GM12878 (cell line): ENCODE measurements at regions not wholly inside any gene's neighbourhood (a gene's known extent, or its start where the extent isn't known, plus 50 kb on each side); places are given as distances from the start of the nearest gene placed in this dataset.

ENCODE experiments used
- ATAC-seq: fragments of 200-7000 bp; cut with Tn5 transposase; 3 replicates; pipeline ENCODE4 v1.9.1; 2020; ENCODE audit warnings: mild to moderate bottlenecking, moderate library complexity
- BruUV-seq: library from RNA; stranded (reverse); fragments of 400-500 nt; replicated peaks from 2 replicates; lab custom pipeline; 2021; lab: Mats Ljungman, UMichigan
- CTCF ChIA-PET: fragments of 300-600 bp; sonication (Branson Sonifier 250); formaldehyde crosslinking; extraction: SDS; loops from one replicate; lab custom pipeline; 2021; ENCODE audit warnings: inconsistent platforms; lab: Yijun Ruan, JAX
- POLR2A ChIA-PET: fragments of 350-600 bp; formaldehyde crosslinking; extraction: SDS; loops from one replicate; lab custom pipeline; 2021; ENCODE audit warnings: inconsistent platforms; lab: Charles Lee
- RAD21 ChIA-PET: fragments of 300-600 bp; sonication (Branson Sonifier 250); formaldehyde crosslinking; loops from one replicate; lab custom pipeline; 2023; ENCODE audit warnings: antibody characterized with exemption; ENCODE audit not compliant: unreplicated experiment; lab: Charles Lee
- SMC1A ChIA-PET: fragments of 300-600 bp; sonication (Branson Sonifier 250); formaldehyde crosslinking; loops from one replicate; lab custom pipeline; 2023; ENCODE audit not compliant: unreplicated experiment, uncharacterized antibody; lab: Charles Lee
- DNase-seq: peaks from one replicate; pipeline ENCODE4 v3.0.0-alpha.2; 2011; ENCODE audit warnings: low read depth, low spot score
- FAIRE-seq: peaks from 3 replicates; lab custom pipeline; 2011; peaks lifted over from hg19 to GRCh38; lab: Jason Lieb, UNC
- H2AFZ ChIP-seq: 2 replicates; pipeline ENCODE4 v1.6.0; 2011; ENCODE audit warnings: low read depth, low read length, control low read depth; ENCODE audit not compliant: control insufficient read depth
- H3K27ac ChIP-seq: 2 replicates; pipeline ENCODE4 v1.5.1; 2011; ENCODE audit warnings: control low read depth; ENCODE audit not compliant: control insufficient read depth, insufficient read depth
- H3K27me3 ChIP-seq, 2 experiments: replicated peaks in 1 of 2; 2 replicates each; pipeline versions ENCODE4 v1.6.0 to v1.6.1; 2011; ENCODE audit warnings: low read length in 1 of 2; ENCODE audit not compliant: control insufficient read depth in 2 of 2, insufficient read depth in 2 of 2
- H3K36me3 ChIP-seq, 2 experiments: 2 replicates each; pipeline ENCODE4 v1.5.1; 2011; ENCODE audit warnings: low read length in 1 of 2; ENCODE audit not compliant: control insufficient read depth in 2 of 2, insufficient read depth in 2 of 2
- H3K4me1 ChIP-seq: 2 replicates; pipeline ENCODE4 v1.6.1; 2011; ENCODE audit warnings: mild to moderate bottlenecking, low read length, moderate library complexity, mixed read lengths; ENCODE audit not compliant: control insufficient read depth, insufficient read depth
- H3K4me2 ChIP-seq: 2 replicates; pipeline ENCODE4 v1.6.0; 2011; ENCODE audit warnings: control low read depth; ENCODE audit not compliant: control insufficient read depth, insufficient read depth
- H3K4me3 ChIP-seq: fragments of 200-600 bp; sonication (generic); 2 replicates; pipeline ENCODE4 v1.5.1; 2016
- H3K79me2 ChIP-seq: 2 replicates; pipeline ENCODE4 v1.6.0; 2011; ENCODE audit warnings: low read length; ENCODE audit not compliant: control insufficient read depth, insufficient read depth
- H3K9ac ChIP-seq: 2 replicates; pipeline ENCODE4 v1.8.0; 2011; ENCODE audit warnings: low read length, control low read depth, mixed read lengths; ENCODE audit not compliant: control insufficient read depth, insufficient read depth
- H3K9me3 ChIP-seq: replicated peaks from 3 replicates; pipeline ENCODE4 v1.5.1; 2011; ENCODE audit warnings: mild to moderate bottlenecking, low read length; ENCODE audit not compliant: control insufficient read depth, insufficient read depth
- H4K20me1 ChIP-seq: 2 replicates; pipeline ENCODE4 v1.6.0; 2011; ENCODE audit not compliant: control insufficient read depth, insufficient read depth
- CREM ChIP-seq: IDR thresholded peaks from 2 replicates; pipeline ENCODE4 v1.6.1; 2014; ENCODE audit warnings: antibody characterized with exemption, low read depth
- IKZF1 ChIP-seq: fragments of 450-650 bp; conservative IDR thresholded peaks from 2 replicates; pipeline ENCODE4 v1.6.1; 2017; ENCODE audit warnings: antibody characterized with exemption, mild to moderate bottlenecking
- MTA2 ChIP-seq: fragments of 450-650 bp; IDR thresholded peaks from 2 replicates; pipeline ENCODE4 v1.6.1; 2016; ENCODE audit warnings: low read depth, mild to moderate bottlenecking, moderate library complexity
- MTA3 ChIP-seq: IDR thresholded peaks from 2 replicates; pipeline ENCODE4 v1.6.1; 2012; ENCODE audit warnings: low read length, inconsistent platforms, borderline replicate concordance
- MYB ChIP-seq: fragments of 150-350 bp; IDR thresholded peaks from 2 replicates; pipeline ENCODE4 v1.6.1; 2014; ENCODE audit warnings: mild to moderate bottlenecking, low read depth, low read length, borderline replicate concordance
- MYC ChIP-seq: IDR thresholded peaks from 2 replicates; pipeline ENCODE4 v1.6.1; 2011; ENCODE audit warnings: mild to moderate bottlenecking, low read length, moderate library complexity, inconsistent platforms; ENCODE audit not compliant: insufficient read depth, insufficient replicate concordance, insufficient read length, severe bottlenecking
- NFIC ChIP-seq: IDR thresholded peaks from 2 replicates; pipeline ENCODE4 v1.6.1; 2012; ENCODE audit warnings: low read depth, mild to moderate bottlenecking, inconsistent platforms, low read length, moderate library complexity
- NFYB ChIP-seq: IDR thresholded peaks from 2 replicates; pipeline ENCODE4 v1.6.1; 2011; ENCODE audit warnings: low read depth, mild to moderate bottlenecking, low read length, improper control_type of control experiment, moderate library complexity; ENCODE audit not compliant: insufficient read depth
- NR2C1 ChIP-seq: fragments of 450-650 bp; IDR thresholded peaks from 2 replicates; pipeline ENCODE4 v1.6.1; 2017; ENCODE audit warnings: antibody characterized with exemption, mild to moderate bottlenecking, moderate library complexity
- NR2F1 ChIP-seq: fragments of 450-650 bp; conservative IDR thresholded peaks from 2 replicates; pipeline ENCODE4 v1.6.1; 2017; ENCODE audit warnings: mild to moderate bottlenecking
- NRF1 ChIP-seq: conservative IDR thresholded peaks from 2 replicates; pipeline ENCODE4 v1.6.1; 2011; ENCODE audit warnings: mild to moderate bottlenecking, low read depth, low read length, improper control_type of control experiment
- PAX8 ChIP-seq: fragments of 450-650 bp; IDR thresholded peaks from 2 replicates; pipeline ENCODE4 v1.6.1; 2017; ENCODE audit warnings: mild to moderate bottlenecking, moderate library complexity
- RAD21 ChIP-seq: IDR thresholded peaks from 2 replicates; pipeline ENCODE4 v1.6.1; 2011; ENCODE audit warnings: mild to moderate bottlenecking, low read depth, low read length, moderate library complexity; ENCODE audit not compliant: insufficient read depth
- RBBP5 ChIP-seq: fragments of 200-600 bp; sonication (generic); conservative IDR thresholded peaks from 2 replicates; pipeline ENCODE4 v1.6.1; 2016
- SIX5 ChIP-seq: IDR thresholded peaks from 2 replicates; pipeline ENCODE4 v1.6.1; 2011; ENCODE audit warnings: mild to moderate bottlenecking, low read depth, low read length, moderate library complexity; ENCODE audit not compliant: severe bottlenecking
- SUPT20H ChIP-seq: IDR thresholded peaks from 2 replicates; pipeline ENCODE4 v1.6.1; 2011; ENCODE audit warnings: low read depth, mild to moderate bottlenecking, low read length, moderate library complexity, borderline replicate concordance; ENCODE audit not compliant: control insufficient read depth
- TARDBP ChIP-seq: IDR thresholded peaks from 2 replicates; pipeline ENCODE4 v1.6.1; 2016; ENCODE audit warnings: borderline replicate concordance
- TCF12 ChIP-seq: IDR thresholded peaks from 2 replicates; pipeline ENCODE4 v1.6.1; 2011; ENCODE audit warnings: low read depth, mild to moderate bottlenecking, low read length
- TCF3 ChIP-seq: IDR thresholded peaks from 2 replicates; pipeline ENCODE4 v1.6.1; 2012; ENCODE audit warnings: low read depth, mild to moderate bottlenecking, low read length, borderline replicate concordance; ENCODE audit not compliant: insufficient read depth
- USF2 ChIP-seq: IDR thresholded peaks from 2 replicates; pipeline ENCODE4 v1.6.1; 2011; ENCODE audit warnings: low read depth, low read length, improper control_type of control experiment, borderline replicate concordance
- ZBED1 ChIP-seq: IDR thresholded peaks from 2 replicates; pipeline ENCODE4 v1.6.1; 2016; ENCODE audit warnings: borderline replicate concordance
- ZNF207 ChIP-seq: fragments of 450-650 bp; IDR thresholded peaks from 2 replicates; pipeline ENCODE4 v1.6.1; 2014; ENCODE audit warnings: antibody characterized with exemption, mild to moderate bottlenecking, borderline replicate concordance
- WGBS: methylation state at CpG from one replicate; pipeline ENCODE4 v1.1.6; 2016; ENCODE audit warnings: low lambda C conversion rate; ENCODE audit not compliant: insufficient replicate concordance, insufficient coverage; ENCODE audit errors: missing lambda C conversion rate; 5-methylcytosine and 5-hydroxymethylcytosine counted together
- in situ Hi-C: fragments of 300-500 bp; cut with MboI; formaldehyde crosslinking; loops from 9 replicates; pipeline ENCODE4 v1.14.3; 2018; ENCODE audit warnings: mixed read lengths
- intact Hi-C: fragments of 100-400 bp; cut with micrococcal nuclease; formaldehyde crosslinking; loops from one replicate; pipeline ENCODE4 v1.14.2; 2022; ENCODE audit not compliant: unreplicated experiment

- DNase-seq (no peak), ATAC-seq (no peak)
- H2AFZ ChIP-seq = no peak overlapping the region
- no peak overlapping the region for H3K27ac ChIP-seq
- H4K20me1 ChIP-seq = no peaks in the 10 kb centered on the region
- WGBS = 27% methylated on average over 8 of the region's 8 CpGs
- POLR2A ChIA-PET = no interaction called here
- H3K9me3 ChIP-seq = no peaks in the 10 kb centered on the region
- no peak overlapping the region for H3K4me2 ChIP-seq
- TF ChIP-seq MYB (no peak), IKZF1 (no peak), PAX8 (no peak), USF2 (no peak), MTA2 (no peak), TCF12 (no peak), SIX5 (no peak), NR2C1 (no peak), NR2F1 (no peak)
- TF ChIP-seq, all 136 proteins: peak for 0
- in situ Hi-C loops = no loop called here
- H3K4me3 ChIP-seq = no peak overlapping the region
- BruUV-seq = no TSS peak
- H3K4me1 ChIP-seq = no peaks in the 10 kb centered on the region
- no peak for FAIRE-seq
- no peaks in the 10 kb centered on the region; a peak in 1 of 4 replicates for H3K27me3 ChIP-seq
- SMC1A ChIA-PET = interaction anchor here (2.0 kb wide), 1 partner anchor 23 kb away, joined by 4 read pairs; no protein-coding TSS in a partner anchor
- H3K79me2 ChIP-seq = no peaks in the 10 kb centered on the region
- no peaks in the 10 kb centered on the region for H3K36me3 ChIP-seq
- CTCF ChIA-PET = no interaction called here
- H3K9ac ChIP-seq = no peak overlapping the region
- RAD21 ChIA-PET = no interaction called here
- intact Hi-C loops = no loop called here
Measured at GRCh38 chr10:1858048-1858447, 120.7 kb upstream of the ADARB2 start.

- Histone ChIP-seq H2AFZ (no peak overlapping the region), H3K9me3 (no peaks in the 10 kb centered on the region)
- intact Hi-C loops = no loop called here
- no peak for TF ChIP-seq NFIC
- no peak for TF ChIP-seq TARDBP
- no peak for TF ChIP-seq ZNF207
- TF ChIP-seq SUPT20H = no peak
- no peak for TF ChIP-seq MTA3
- no peak for TF ChIP-seq RAD21
- TF ChIP-seq TCF3 = no peak
- no peak for TF ChIP-seq MYC
- TF ChIP-seq NFYB = no peak
- no peak for TF ChIP-seq RBBP5
- no peak for TF ChIP-seq NRF1
- no peak for TF ChIP-seq ZBED1
- no peak for TF ChIP-seq CREM
Measured at GRCh38 chr10:1855911-1856310, 118.6 kb upstream of the ADARB2 start.

More at GRCh38 chr10:1855911-1856310, 118.6 kb upstream of the ADARB2 start:
- FAIRE-seq (no peak), ATAC-seq (no peak), DNase-seq (no peak)
- ChIA-PET RAD21 (no interaction called here), CTCF (no interaction called here), SMC1A (no interaction called here), POLR2A (no interaction called here)
- Histone ChIP-seq H3K4me1 (no peaks in the 10 kb centered on the region), H3K79me2 (no peaks in the 10 kb centered on the region), H3K36me3 (no peaks in the 10 kb centered on the region), H3K9ac (no peak overlapping the region), H3K4me3 (no peak overlapping the region), H3K27me3 (no peaks in the 10 kb centered on the region; a peak in 1 of 4 replicates), H3K4me2 (no peak overlapping the region), H3K27ac (no peak overlapping the region), H4K20me1 (no peaks in the 10 kb centered on the region)
- no TSS peak for BruUV-seq
- 15% methylated on average over 8 of the region's 8 CpGs for WGBS
- in situ Hi-C loops = no loop called here
